OCI-LY1 (cell line): ENCODE measurements at regions not wholly inside any gene's neighbourhood (a gene's known extent, or its start where the extent isn't known, plus 50 kb on each side); places are given as distances from the start of the nearest gene placed in this dataset.

Source experiments
- H2AFZ ChIP-seq: fragments of 200-600 bp; sonication (generic), shearing (Covaris generic); 2 replicates; pipeline ENCODE4 v1.6.0; 2014; ENCODE audit warnings: antibody characterized with exemption, mild to moderate bottlenecking, low read length
- H3F3A ChIP-seq: fragments of 200-600 bp; sonication (generic), shearing (Covaris generic); 2 replicates; pipeline ENCODE4 v1.6.0; 2014; ENCODE audit warnings: mild to moderate bottlenecking, antibody characterized with exemption, low read length, moderate library complexity; ENCODE audit not compliant: insufficient read depth
- H3K27ac ChIP-seq: fragments of 200-600 bp; sonication (generic); 2 replicates; pipeline ENCODE4 v1.5.1; 2014; ENCODE audit warnings: low read length, mixed run types, mild to moderate bottlenecking, low read depth; ENCODE audit not compliant: poor library complexity, severe bottlenecking
- H3K27me3 ChIP-seq: fragments of 200-600 bp; sonication (generic); 2 replicates; pipeline ENCODE4 v1.6.0; 2014; ENCODE audit warnings: antibody characterized with exemption, mild to moderate bottlenecking, low read length, moderate library complexity; ENCODE audit not compliant: insufficient read depth
- H3K36me3 ChIP-seq: fragments of 200-600 bp; sonication (generic); 2 replicates; pipeline ENCODE4 v1.6.1; 2014; ENCODE audit warnings: mild to moderate bottlenecking, antibody characterized with exemption, low read length, moderate library complexity, mixed read lengths; ENCODE audit not compliant: insufficient read depth
- H3K4me1 ChIP-seq: fragments of 200-600 bp; sonication (generic); 2 replicates; pipeline ENCODE4 v1.5.1; 2014; ENCODE audit warnings: mild to moderate bottlenecking, low read length, moderate library complexity; ENCODE audit not compliant: insufficient read depth, severe bottlenecking
- H3K4me2 ChIP-seq: fragments of 200-600 bp; sonication (generic), shearing (Covaris generic); 2 replicates; pipeline ENCODE4 v1.6.1; 2014; ENCODE audit warnings: low read length
- H3K4me3 ChIP-seq: fragments of 200-600 bp; sonication (generic); 2 replicates; pipeline ENCODE4 v1.5.1; 2014; ENCODE audit warnings: low read length, low read depth, mild to moderate bottlenecking, mixed read lengths; ENCODE audit not compliant: poor library complexity, severe bottlenecking
- H3K79me2 ChIP-seq: fragments of 200-600 bp; shearing (Covaris generic); 2 replicates; pipeline ENCODE4 v1.6.1; 2016; ENCODE audit warnings: mixed run types, low read length, mixed read lengths; ENCODE audit not compliant: insufficient read depth
- H3K9ac ChIP-seq: fragments of 200-600 bp; sonication (generic), shearing (Covaris generic); 2 replicates; pipeline ENCODE4 v1.6.1; 2014; ENCODE audit warnings: mild to moderate bottlenecking, low read length, mixed read lengths
- H3K9me2 ChIP-seq: fragments of 200-600 bp; sonication (generic), shearing (Covaris generic); 2 replicates; pipeline ENCODE4 v1.6.1; 2014; ENCODE audit warnings: low read depth, mild to moderate bottlenecking, low read length, mixed read lengths
- H3K9me3 ChIP-seq: fragments of 200-600 bp; shearing (Covaris generic); 2 replicates; pipeline ENCODE4 v1.6.1; 2014; ENCODE audit warnings: low read length, mixed read lengths
- H4K20me1 ChIP-seq: fragments of 200-600 bp; sonication (generic), shearing (Covaris generic); 2 replicates; pipeline ENCODE4 v1.6.0; 2016; ENCODE audit warnings: mild to moderate bottlenecking, low read length; ENCODE audit not compliant: insufficient read depth
- EZH2 ChIP-seq: fragments of 200-600 bp; sonication (generic), shearing (Covaris generic); IDR thresholded peaks from 2 replicates; pipeline ENCODE4 v1.8.0; 2017; ENCODE audit warnings: borderline replicate concordance, mixed run types, mild to moderate bottlenecking, antibody characterized with exemption, low read length, moderate library complexity, mixed read lengths
- TF ChIP-seq, protein P1 (sequence below): fragments of 200-600 bp; sonication (generic), shearing (Covaris generic); IDR thresholded peaks from 2 replicates; pipeline ENCODE4 v1.5.1; 2017; ENCODE audit warnings: mild to moderate bottlenecking, antibody characterized with exemption, low read length, moderate library complexity, mixed read lengths

GRCh38 chr4:62256479-62256878 lies 1056.4 kb downstream of the ADGRL3 start:
- Histone ChIP-seq H3K4me3 (no peak overlapping the region), H3K9ac (no peak overlapping the region), H3K9me3 (no peaks in the 10 kb centered on the region), H3K4me1 (no peaks in the 10 kb centered on the region), H3F3A (no peaks in the 10 kb centered on the region), H3K9me2 (no peaks in the 10 kb centered on the region), H3K4me2 (no peak overlapping the region), H2AFZ (no peak overlapping the region), H3K27ac (no peak overlapping the region), H3K27me3 (no peaks in the 10 kb centered on the region), H4K20me1 (no peaks in the 10 kb centered on the region), H3K79me2 (no peaks in the 10 kb centered on the region), H3K36me3 (no peaks in the 10 kb centered on the region)
- TF ChIP-seq, protein P1, sequence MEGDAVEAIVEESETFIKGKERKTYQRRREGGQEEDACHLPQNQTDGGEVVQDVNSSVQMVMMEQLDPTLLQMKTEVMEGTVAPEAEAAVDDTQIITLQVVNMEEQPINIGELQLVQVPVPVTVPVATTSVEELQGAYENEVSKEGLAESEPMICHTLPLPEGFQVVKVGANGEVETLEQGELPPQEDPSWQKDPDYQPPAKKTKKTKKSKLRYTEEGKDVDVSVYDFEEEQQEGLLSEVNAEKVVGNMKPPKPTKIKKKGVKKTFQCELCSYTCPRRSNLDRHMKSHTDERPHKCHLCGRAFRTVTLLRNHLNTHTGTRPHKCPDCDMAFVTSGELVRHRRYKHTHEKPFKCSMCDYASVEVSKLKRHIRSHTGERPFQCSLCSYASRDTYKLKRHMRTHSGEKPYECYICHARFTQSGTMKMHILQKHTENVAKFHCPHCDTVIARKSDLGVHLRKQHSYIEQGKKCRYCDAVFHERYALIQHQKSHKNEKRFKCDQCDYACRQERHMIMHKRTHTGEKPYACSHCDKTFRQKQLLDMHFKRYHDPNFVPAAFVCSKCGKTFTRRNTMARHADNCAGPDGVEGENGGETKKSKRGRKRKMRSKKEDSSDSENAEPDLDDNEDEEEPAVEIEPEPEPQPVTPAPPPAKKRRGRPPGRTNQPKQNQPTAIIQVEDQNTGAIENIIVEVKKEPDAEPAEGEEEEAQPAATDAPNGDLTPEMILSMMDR = no peak
- no peak for TF ChIP-seq EZH2

DNA sequence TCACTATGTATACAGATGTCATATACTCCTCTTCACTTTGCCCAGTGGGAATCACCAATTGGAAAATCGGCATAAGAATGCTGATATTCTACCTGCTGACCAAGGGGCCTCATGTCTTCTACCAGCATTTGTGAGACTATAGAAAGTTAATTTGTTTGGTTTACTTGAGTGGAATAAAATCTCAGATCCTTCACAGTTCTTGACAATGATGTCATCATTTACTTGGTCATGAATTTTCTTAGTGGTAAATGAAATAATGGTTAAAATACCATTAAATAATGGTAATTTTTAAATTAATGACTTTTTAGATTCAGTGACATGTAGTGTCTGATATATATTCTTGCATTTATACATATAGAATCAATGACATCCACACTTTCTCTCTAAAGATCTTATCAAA lies 1052.6 kb downstream of the ADGRL3 start:
- no peak for TF ChIP-seq EZH2
- TF ChIP-seq, protein P1 = no peak
- no peak overlapping the region for H3K4me3 ChIP-seq
- no peaks in the 10 kb centered on the region for H3K9me3 ChIP-seq
- no peak overlapping the region for H3K4me2 ChIP-seq
- no peak overlapping the region for H3K27ac ChIP-seq
- no peaks in the 10 kb centered on the region for H4K20me1 ChIP-seq
- H3K4me1 ChIP-seq = no peaks in the 10 kb centered on the region
- H3K9ac ChIP-seq = no peak overlapping the region
- no peaks in the 10 kb centered on the region for H3K79me2 ChIP-seq
- no peaks in the 10 kb centered on the region for H3K9me2 ChIP-seq
- H3K36me3 ChIP-seq = no peaks in the 10 kb centered on the region
- no peaks in the 10 kb centered on the region for H3F3A ChIP-seq
- H3K27me3 ChIP-seq = no peaks in the 10 kb centered on the region
- no peak overlapping the region for H2AFZ ChIP-seq

GRCh38 chr4:62250100-62250499 lies 1050.0 kb downstream of the ADGRL3 start:
- no peaks in the 10 kb centered on the region for H3K9me3 ChIP-seq
- no peaks in the 10 kb centered on the region for H3F3A ChIP-seq
- no peaks in the 10 kb centered on the region for H4K20me1 ChIP-seq
- H3K9ac ChIP-seq = no peak overlapping the region
- no peaks in the 10 kb centered on the region for H3K27me3 ChIP-seq
- H3K4me3 ChIP-seq = no peak overlapping the region
- TF ChIP-seq, protein P1 = no peak
- TF ChIP-seq EZH2 = no peak
- H3K9me2 ChIP-seq = no peaks in the 10 kb centered on the region
- no peak overlapping the region for H2AFZ ChIP-seq
- no peak overlapping the region for H3K27ac ChIP-seq
- H3K4me2 ChIP-seq = no peak overlapping the region
- H3K4me1 ChIP-seq = no peaks in the 10 kb centered on the region
- H3K79me2 ChIP-seq = no peaks in the 10 kb centered on the region
- no peaks in the 10 kb centered on the region for H3K36me3 ChIP-seq
